ES-I3 (cell line): ENCODE measurements at regions not wholly inside any gene's neighbourhood (a gene's known extent, or its start where the extent isn't known, plus 50 kb on each side); places are given as distances from the start of the nearest gene placed in this dataset.

Experiments used
- H3K36me3 ChIP-seq: 2 replicates; pipeline ENCODE4 v1.6.1; 2013; ENCODE audit warnings: mild to moderate bottlenecking, low read length, control low read depth, moderate library complexity; ENCODE audit not compliant: insufficient read depth
- H3K4me1 ChIP-seq: 2 replicates; pipeline ENCODE4 v1.6.1; 2013; ENCODE audit warnings: mild to moderate bottlenecking, control low read depth, low read length; ENCODE audit not compliant: insufficient read depth
- H3K9ac ChIP-seq: 2 replicates; pipeline ENCODE4 v1.6.1; 2013; ENCODE audit warnings: low read depth, mild to moderate bottlenecking, low read length, moderate library complexity
- H3K9me3 ChIP-seq: 2 replicates; pipeline ENCODE4 v1.6.1; 2013; ENCODE audit warnings: mild to moderate bottlenecking, low read length, moderate library complexity; ENCODE audit not compliant: control insufficient read depth, insufficient read depth

DNA sequence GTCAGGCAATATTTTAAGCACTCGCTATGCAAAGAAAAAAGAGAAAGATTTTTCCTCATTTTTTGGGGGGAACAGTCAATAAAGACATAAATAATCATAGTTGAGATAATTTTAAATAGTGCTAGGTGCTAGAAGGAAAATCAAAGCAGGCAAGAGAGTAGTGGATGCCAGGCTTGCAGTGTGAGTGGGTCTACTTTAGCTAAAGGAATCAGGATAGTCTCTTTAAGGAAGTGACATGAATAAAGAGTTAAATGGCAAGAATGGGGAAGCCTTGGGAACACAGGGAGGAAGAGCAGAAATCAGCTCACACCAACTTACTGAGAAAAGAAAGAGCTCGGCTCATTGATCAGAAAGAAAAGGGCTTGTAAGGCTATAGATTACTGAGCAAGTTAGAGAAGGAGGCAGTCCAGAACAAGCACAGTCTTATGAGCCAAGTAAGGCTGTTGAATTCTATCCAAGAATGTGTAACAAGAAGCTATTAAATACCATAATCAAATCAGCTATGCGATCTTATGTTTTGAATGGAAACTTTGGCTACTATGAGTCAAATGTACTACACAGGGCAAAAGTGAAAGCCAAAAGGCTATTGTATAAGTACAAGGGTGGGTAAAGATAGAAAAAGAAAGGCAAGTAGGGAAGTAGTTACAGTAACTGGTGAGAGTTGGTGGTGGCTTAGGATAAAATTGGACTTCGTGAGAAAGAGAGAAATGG is 833.8 kb upstream of the PIK3C3 start:
- H3K9me3 ChIP-seq, result no peaks in the 10 kb centered on the region
- H3K4me1 ChIP-seq, result no peaks in the 10 kb centered on the region
- no peaks in the 10 kb centered on the region for H3K36me3 ChIP-seq
- H3K9ac ChIP-seq, result no peak overlapping the region

DNA sequence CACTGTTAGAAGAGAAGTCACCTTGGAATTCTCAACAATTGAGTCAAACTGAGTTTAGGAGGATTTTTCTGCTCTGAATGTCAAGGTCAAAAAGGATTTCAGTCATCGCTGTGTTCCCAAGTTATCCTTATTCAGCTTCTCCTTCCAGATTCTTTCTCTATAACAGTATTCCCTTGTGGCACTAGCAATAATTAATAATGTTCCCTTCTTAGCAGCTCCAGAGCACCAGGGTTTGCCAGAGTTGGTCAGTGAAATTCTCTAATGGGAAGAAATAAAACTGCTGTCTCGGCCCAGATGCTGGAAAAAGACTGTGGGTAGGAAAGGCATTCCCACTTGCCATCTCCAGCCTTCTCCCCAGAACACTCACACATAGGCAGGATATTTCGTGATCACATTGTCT is 836.0 kb upstream of the PIK3C3 start:
- H3K9ac ChIP-seq, result no peak overlapping the region
- no peaks in the 10 kb centered on the region for H3K36me3 ChIP-seq
- H3K4me1 ChIP-seq, result no peaks in the 10 kb centered on the region
- H3K9me3 ChIP-seq, result no peaks in the 10 kb centered on the region

DNA sequence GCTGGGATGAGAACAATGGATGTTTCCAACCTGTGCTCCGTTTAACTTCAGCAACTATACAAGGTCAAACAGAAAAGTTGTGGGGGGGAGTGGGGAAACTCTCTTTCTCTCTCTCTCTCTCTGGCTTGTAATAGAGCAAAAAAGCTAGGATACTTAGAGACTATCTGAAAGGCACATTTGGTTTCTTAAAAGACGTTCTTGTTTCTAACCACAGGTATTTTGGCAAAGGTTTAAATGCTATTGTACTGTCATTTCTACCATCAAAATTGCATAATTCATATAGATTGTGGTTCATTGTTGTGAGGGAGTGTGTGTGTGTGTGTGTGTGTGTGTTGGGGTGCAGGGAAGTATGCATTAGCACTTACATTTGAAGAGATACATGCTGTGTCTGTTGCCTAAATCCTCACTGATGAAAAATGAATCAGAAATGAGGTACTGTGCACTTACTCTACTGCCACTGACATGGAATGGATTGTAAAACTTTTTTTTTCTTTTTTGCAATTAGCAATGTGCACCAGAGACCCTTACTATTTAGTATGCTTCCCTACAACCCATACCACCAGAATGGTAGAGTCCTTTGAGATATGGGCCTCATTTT is 841.0 kb upstream of the PIK3C3 start:
- H3K36me3 ChIP-seq, result no peaks in the 10 kb centered on the region
- H3K4me1 ChIP-seq, result no peaks in the 10 kb centered on the region
- H3K9ac ChIP-seq, result no peak overlapping the region

DNA sequence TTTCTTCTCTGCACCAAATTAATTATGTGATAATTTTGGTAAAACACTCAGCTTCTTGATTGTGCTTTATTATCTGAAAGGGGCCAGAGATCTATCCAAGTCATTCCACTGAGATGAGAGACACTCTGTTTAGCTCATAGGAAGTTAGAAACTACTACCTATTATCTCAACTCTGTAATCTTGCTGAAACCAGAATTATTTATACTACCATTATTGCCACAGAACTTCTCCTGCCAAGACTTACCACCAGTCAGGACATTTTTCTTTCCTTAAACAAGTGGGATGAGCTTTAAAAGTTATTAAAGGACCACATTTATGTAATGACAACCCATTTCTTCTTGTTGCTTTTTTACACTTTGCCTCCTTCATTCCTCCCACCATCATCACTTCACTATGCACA is 855.6 kb upstream of the PIK3C3 start:
- Histone ChIP-seq H3K9ac (no peak overlapping the region), H3K36me3 (no peaks in the 10 kb centered on the region), H3K9me3 (no peaks in the 10 kb centered on the region), H3K4me1 (no peaks in the 10 kb centered on the region)

More for the DNA sequence above, 841.0 kb upstream of the PIK3C3 start:
- H3K9me3 ChIP-seq, result peaks cover 2% of the 10 kb centered on the region; the same call in 1 of the 2 replicates

DNA sequence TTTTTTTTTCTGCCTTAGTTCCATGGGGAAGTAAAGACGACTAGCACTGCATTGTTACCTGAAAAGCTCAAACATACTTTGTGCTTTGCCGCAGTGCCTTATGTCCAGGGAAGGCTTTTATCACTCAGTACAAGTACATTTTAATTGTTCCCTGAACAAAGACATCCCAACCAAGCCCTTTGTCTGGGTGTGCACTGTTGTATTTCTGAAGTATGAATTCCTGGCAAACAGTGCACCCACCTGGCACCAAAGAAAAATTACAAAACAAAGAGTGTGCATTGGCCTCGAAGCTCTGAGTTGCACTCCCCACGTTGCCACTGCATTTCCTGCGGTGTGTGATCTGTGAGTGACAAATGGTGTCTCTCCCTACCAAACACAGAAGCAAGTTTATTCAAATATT is 858.5 kb upstream of the PIK3C3 start:
- no peak overlapping the region for H3K9ac ChIP-seq

DNA sequence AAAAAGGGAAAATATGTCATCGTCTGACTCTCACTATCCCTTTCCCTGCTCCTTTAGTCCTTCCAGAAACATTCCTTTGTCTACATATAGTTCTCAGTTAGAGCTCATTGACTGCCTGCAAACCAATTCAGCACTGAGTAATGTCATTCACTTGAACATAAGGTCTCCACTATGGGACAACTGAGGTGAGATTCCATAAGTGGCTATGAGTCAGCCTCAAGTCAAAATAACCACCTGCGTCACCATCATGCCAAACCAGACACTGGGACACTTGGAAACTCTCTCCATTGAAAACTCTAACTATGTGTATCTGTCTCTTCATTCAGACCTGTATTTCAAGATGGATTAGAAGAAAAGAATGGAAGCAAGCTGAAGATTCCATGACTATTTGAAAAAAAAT is 878.0 kb upstream of the PIK3C3 start:
- H3K9me3 ChIP-seq, result no peaks in the 10 kb centered on the region
- no peaks in the 10 kb centered on the region for H3K4me1 ChIP-seq
- no peaks in the 10 kb centered on the region for H3K36me3 ChIP-seq
- H3K9ac ChIP-seq, result no peak overlapping the region

More for the DNA sequence above, 858.5 kb upstream of the PIK3C3 start:
- no peaks in the 10 kb centered on the region for H3K4me1 ChIP-seq
- no peaks in the 10 kb centered on the region for H3K9me3 ChIP-seq
- no peaks in the 10 kb centered on the region for H3K36me3 ChIP-seq

DNA sequence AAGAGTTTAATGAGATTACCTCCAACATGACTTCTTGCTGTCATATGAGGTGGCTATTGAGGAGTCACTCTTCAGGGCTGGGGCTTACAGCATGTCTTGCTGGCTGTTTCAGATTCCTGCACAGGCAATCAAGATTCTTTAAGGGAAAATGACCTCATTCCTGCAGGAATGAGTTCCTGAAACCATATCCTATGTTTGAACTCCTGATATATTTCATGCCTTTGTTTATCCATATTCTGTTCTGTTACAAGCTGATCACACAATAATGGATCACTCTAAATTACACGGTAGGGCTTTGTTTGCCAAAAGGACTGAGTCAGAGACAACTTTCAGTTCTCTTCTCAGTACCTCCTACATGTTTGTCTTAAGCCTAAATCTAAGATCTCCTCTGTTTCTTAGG is 879.8 kb upstream of the PIK3C3 start:
- H3K9me3 ChIP-seq, result no peaks in the 10 kb centered on the region
- no peak overlapping the region for H3K9ac ChIP-seq
- no peaks in the 10 kb centered on the region for H3K4me1 ChIP-seq
- no peaks in the 10 kb centered on the region; the same call in 1 of the 2 replicates for H3K36me3 ChIP-seq

DNA sequence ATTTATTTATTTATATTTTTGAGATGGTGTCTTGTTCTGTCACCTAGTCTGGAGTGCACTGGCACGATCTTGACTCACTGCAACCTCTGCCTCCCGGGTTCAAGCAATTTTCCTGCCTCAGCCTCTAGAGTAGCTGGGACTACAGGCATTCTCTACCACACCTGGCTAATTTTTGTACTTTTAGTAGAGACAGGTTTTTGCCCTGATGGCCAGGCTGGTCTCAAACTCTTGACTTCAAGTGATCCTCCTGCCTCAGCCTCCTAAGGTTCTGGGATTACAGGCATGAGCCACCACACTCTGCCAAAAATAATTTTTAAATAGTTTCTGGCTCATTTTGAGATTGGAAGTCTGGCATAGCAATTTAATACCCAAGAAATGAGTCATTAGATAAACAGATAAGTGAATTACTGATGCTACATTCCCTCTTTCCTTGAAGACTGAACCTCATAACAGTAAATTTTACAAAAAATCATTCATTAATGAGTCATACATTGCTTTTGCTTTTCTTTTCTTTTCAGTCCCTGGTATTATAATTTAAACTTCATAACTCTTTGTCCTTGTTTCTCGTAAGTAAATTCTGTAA is 881.6 kb upstream of the PIK3C3 start:
- H3K9me3 ChIP-seq, result no peaks in the 10 kb centered on the region
- H3K9ac ChIP-seq, result no peak overlapping the region
- H3K4me1 ChIP-seq, result no peaks in the 10 kb centered on the region
- H3K36me3 ChIP-seq, result no peaks in the 10 kb centered on the region; the same call in 1 of the 2 replicates

DNA sequence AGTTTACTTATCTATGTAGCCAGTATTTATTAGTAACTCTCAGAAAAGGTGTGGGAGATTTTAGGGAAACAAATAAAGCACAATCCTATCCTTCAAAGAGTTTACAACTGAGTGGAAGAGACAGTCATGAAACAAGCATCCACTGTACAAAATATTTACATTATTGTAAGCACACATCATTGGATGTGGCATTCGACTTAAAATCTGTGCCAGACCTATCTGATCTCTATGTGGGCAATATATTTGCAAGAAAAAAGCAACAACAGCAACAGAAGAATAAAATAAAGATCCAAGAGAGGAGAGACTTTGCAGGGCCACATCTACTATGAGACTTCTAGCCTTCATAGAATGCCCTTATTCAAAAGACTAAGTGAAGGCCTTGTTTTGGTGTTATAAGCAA is 882.1 kb upstream of the PIK3C3 start:
- H3K36me3 ChIP-seq, result no peaks in the 10 kb centered on the region; the same call in 1 of the 2 replicates
- H3K9ac ChIP-seq, result no peak overlapping the region
- no peaks in the 10 kb centered on the region for H3K9me3 ChIP-seq
- no peaks in the 10 kb centered on the region for H3K4me1 ChIP-seq

DNA sequence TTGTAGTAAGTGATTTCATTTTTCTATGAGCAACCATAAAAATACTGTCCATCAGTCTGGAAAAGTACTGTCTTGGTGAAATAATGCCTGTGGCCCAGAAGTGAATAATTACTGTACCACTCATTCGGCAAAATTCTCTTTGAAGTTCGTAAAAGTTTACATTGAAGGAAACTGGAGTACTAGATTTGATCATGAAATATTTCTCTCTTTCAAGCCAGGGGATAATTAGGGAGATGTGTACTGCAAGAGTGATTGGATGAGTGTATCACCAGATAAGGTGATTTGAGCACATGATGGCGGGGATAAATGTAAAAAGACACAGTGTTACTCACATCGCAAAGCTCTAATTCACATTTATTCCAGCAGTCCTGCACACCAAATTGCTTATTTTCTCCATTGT is 883.2 kb upstream of the PIK3C3 start:
- Histone ChIP-seq H3K36me3 (no peaks in the 10 kb centered on the region; the same call in 1 of the 2 replicates), H3K9me3 (no peaks in the 10 kb centered on the region), H3K9ac (no peak overlapping the region), H3K4me1 (no peaks in the 10 kb centered on the region)

DNA sequence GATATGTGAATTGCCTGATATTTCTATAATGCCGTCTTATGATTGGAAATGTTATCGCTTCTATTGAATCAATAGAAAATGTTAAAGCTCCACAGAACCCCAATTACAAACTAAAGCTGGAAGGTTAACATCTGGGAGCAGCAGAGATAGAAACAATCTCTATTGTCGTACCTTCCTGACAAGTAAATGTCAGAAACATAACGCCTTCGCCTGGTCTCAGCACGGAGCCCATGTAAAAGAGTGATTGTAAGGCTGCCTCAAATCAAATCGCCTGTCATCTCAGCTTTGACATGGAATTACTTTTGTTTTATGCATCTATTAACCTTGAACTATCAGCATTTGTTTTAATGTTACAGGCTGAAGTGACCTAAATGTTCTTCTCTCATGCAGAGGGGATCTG is 885.9 kb upstream of the PIK3C3 start:
- Histone ChIP-seq H3K4me1 (no peaks in the 10 kb centered on the region), H3K36me3 (no peaks in the 10 kb centered on the region; the same call in 1 of the 2 replicates), H3K9me3 (peaks cover 2% of the 10 kb centered on the region; the same call in 1 of the 2 replicates), H3K9ac (no peak overlapping the region)

DNA sequence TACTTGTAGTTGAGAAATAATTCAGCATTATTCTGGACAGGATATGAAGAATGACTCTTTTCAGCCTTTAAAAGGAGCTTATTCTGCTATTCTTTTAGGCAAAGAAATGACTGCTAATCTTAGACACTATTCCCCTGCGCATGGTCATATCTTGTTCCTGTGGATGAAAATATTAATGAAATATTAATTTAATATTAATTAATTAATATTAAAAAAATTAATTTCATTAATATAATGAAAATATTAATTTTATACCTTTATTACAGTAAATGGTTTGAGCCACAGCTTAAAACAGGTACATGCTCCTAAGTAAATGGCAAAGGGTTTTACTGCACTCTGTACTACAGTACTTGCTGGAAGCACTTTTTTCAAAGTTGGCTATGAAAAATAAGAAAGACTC is 890.1 kb upstream of the PIK3C3 start:
- Histone ChIP-seq H3K4me1 (no peaks in the 10 kb centered on the region), H3K36me3 (no peaks in the 10 kb centered on the region), H3K9me3 (peaks cover 2% of the 10 kb centered on the region; the same call in 1 of the 2 replicates)

DNA sequence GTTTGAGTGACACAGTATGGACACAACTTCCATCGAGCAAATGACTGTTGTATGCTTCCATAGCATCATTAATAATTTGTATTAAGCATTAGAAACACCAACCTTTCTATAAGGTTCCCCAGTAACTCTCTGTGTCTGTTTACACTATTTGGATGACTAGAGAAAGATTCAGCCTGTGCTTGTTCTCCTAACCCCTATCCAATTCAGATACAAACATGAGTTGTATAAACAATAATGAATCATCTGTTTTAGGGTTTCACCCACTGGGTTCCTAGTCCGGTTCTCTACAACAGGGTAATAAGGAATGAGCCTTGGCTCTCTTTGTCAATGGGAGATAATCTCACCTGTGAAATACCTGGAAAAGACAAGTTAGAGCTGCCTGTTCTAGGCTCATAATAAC is 894.1 kb upstream of the PIK3C3 start:
- Histone ChIP-seq H3K9ac (no peak overlapping the region), H3K36me3 (no peaks in the 10 kb centered on the region), H3K4me1 (no peaks in the 10 kb centered on the region), H3K9me3 (peaks cover 2% of the 10 kb centered on the region; the same call in 1 of the 2 replicates)

More for the DNA sequence above, 890.1 kb upstream of the PIK3C3 start:
- no peak overlapping the region for H3K9ac ChIP-seq

DNA sequence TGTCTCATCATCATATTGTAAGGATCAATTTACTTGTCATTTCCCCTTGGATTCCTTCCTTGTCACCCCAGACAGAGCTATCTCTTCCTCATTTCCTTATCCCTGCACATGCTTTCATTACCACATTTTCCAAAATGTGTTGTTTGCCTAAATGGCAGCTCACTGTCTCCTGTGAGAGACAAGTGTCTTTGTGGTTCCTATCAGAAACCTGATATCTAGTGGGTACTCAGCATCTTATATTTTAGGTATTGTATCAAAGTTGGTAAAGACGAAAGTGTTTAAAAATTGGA is 896.0 kb upstream of the PIK3C3 start:
- no peaks in the 10 kb centered on the region for H3K9me3 ChIP-seq
- H3K9ac ChIP-seq, result no peak overlapping the region
- H3K36me3 ChIP-seq, result no peaks in the 10 kb centered on the region
- H3K4me1 ChIP-seq, result no peaks in the 10 kb centered on the region
